Upper lobe of left lung (tissue), 6 donors: ENCODE measurements at regions not wholly inside any gene's neighbourhood (a gene's known extent, or its start where the extent isn't known, plus 50 kb on each side); places are given as distances from the start of the nearest gene placed in this dataset.

Experiments
- ATAC-seq, 2 donors: fragments of 200-7000 bp; cut with Tn5 transposase; one replicate each; pipeline ENCODE4 v1.9.1; 2022; ENCODE audit warnings: mild to moderate bottlenecking in 2 of 2, moderate library complexity in 2 of 2; ENCODE audit not compliant: low FRiP score in 2 of 2
- DNase-seq, 2 donors: peaks; one replicate each; pipeline ENCODE4 v3.0.0-alpha.2; 2019 to 2020
- H3K27ac ChIP-seq, 4 donors: fragments of 200-600 bp; sonication (generic); one replicate each; pipeline ENCODE4 v1.5.1; 2016 to 2019
- H3K27me3 ChIP-seq, 4 donors: fragments of 200-600 bp; sonication (generic); one replicate each; pipeline ENCODE4 v1.5.1; 2017 to 2019
- H3K36me3 ChIP-seq, 4 donors: fragments of 200-600 bp; sonication (generic); one replicate each; pipeline ENCODE4 v1.5.1; 2016 to 2019
- H3K4me1 ChIP-seq, 4 donors: fragments of 200-600 bp; sonication (generic); one replicate each; pipeline ENCODE4 v1.5.1; 2018 to 2019
- H3K4me3 ChIP-seq, 4 donors: fragments of 200-600 bp; sonication (generic); one replicate each; pipeline ENCODE4 v1.5.1; 2017 to 2019; ENCODE audit warnings: mild to moderate bottlenecking in 2 of 4, moderate library complexity in 1 of 4
- H3K9me3 ChIP-seq, 4 donors: fragments of 200-600 bp; sonication (generic); one replicate each; pipeline ENCODE4 v1.5.1; 2018 to 2019
- EP300 ChIP-seq, 4 donors: sonication (generic); formaldehyde crosslinking; IDR thresholded peaks; one replicate each; pipeline ENCODE4 v1.5.1; 2017; ENCODE audit warnings: antibody characterized with exemption in 4 of 4, control low read depth in 2 of 4
- POLR2A ChIP-seq, 4 donors: fragments of 450-650 bp; IDR thresholded peaks; one replicate each; pipeline ENCODE4 v1.5.1; 2016 to 2017; ENCODE audit warnings: antibody characterized with exemption in 4 of 4, mild to moderate bottlenecking in 2 of 4
- POLR2AphosphoS5 ChIP-seq, 2 donors: sonication (generic); formaldehyde crosslinking; IDR thresholded peaks; one replicate each; pipeline ENCODE4 v1.5.1; 2017; ENCODE audit warnings: antibody characterized with exemption in 2 of 2
- WGBS, 2 donors: methylation state at CpG; one replicate each; pipeline ENCODE4 v1.1.5; 2017 to 2018; 5-methylcytosine and 5-hydroxymethylcytosine counted together
- TF ChIP-seq, protein P1 (sequence below), 6 experiments: fragments of 450-650 bp in 4 of 6; fragments of 200-600 bp in 2 of 6; sonication (generic) in 2 of 6; IDR thresholded peaks; one replicate each; pipeline ENCODE4 v1.5.1; 2016 to 2019; ENCODE audit warnings: antibody characterized with exemption in 6 of 6
- donor health status: DM: no; HTN: no; CAD: no; lungs with moderate emphysema.
- donor health status: DM: no; HTN: yes; CAD: no; lungs with severe emphysema.

DNA sequence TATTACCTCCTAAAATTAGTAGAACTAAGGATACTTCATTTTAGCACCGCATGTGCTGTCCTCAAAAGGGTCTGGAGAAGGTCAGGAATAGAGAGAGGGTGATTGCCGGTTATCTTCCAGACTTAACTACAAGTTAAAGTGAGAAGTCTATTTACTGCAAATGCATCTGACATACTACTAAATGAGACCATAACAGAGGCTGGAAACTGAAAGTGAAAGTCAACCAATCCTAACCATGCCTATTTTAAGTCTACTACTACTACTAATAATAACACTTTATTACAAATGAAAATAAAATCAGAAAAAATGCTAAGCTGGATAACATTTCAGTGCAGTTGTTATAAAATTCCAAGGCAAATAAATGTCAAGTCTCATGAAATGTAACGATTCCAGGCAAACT is 244.7 kb downstream of the KIF20B start:
- Histone ChIP-seq H3K4me3 (no peak overlapping the region), H3K27ac (no peak overlapping the region), H3K4me1 (peaks cover 0 to 3% (median 0%) of the 10 kb centered on the region in 4 donors), H3K9me3 (no peaks in the 10 kb centered on the region), H3K36me3 (no peaks in the 10 kb centered on the region), H3K27me3 (no peaks in the 10 kb centered on the region)
- ATAC-seq = no peak
- TF ChIP-seq POLR2AphosphoS5 (IDR thresholded peaks at IDR 0.05) (no peak), POLR2A (IDR thresholded peaks at IDR 0.05) (no peak), EP300 (IDR thresholded peaks at IDR 0.05) (no peak)
- TF ChIP-seq, protein P1, sequence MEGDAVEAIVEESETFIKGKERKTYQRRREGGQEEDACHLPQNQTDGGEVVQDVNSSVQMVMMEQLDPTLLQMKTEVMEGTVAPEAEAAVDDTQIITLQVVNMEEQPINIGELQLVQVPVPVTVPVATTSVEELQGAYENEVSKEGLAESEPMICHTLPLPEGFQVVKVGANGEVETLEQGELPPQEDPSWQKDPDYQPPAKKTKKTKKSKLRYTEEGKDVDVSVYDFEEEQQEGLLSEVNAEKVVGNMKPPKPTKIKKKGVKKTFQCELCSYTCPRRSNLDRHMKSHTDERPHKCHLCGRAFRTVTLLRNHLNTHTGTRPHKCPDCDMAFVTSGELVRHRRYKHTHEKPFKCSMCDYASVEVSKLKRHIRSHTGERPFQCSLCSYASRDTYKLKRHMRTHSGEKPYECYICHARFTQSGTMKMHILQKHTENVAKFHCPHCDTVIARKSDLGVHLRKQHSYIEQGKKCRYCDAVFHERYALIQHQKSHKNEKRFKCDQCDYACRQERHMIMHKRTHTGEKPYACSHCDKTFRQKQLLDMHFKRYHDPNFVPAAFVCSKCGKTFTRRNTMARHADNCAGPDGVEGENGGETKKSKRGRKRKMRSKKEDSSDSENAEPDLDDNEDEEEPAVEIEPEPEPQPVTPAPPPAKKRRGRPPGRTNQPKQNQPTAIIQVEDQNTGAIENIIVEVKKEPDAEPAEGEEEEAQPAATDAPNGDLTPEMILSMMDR (IDR thresholded peaks at IDR 0.05) = no peak
- 75 to 78% methylated on average over 3 of the region's 3 CpGs for WGBS, 2 donors
- DNase-seq = no peak

DNA sequence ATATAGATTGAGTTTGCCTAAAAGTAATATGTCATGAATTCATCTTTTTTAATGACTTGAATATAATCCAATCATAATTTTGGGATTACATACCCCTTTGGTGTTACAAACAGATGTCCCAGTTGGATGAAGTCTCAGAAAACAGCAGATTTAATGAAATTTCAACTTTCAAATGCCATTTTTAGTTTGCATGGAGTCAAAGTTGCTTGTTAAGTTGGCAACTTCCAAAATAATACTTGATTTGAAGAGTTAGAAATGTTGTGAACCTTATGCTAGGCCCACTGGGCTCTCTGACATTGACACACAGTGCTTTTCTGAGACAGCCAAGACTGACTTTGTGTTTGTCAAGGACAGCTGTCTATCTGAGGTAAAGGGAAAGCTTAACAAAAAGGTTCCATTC is 248.1 kb downstream of the KIF20B start:
- Histone ChIP-seq H3K27me3 (no peaks in the 10 kb centered on the region), H3K27ac (no peak overlapping the region), H3K4me3 (no peak overlapping the region), H3K9me3 (no peaks in the 10 kb centered on the region), H3K36me3 (no peaks in the 10 kb centered on the region), H3K4me1 (peaks cover 0 to 3% (median 0%) of the 10 kb centered on the region in 4 donors)
- ATAC-seq (no peak), DNase-seq (no peak)
- TF ChIP-seq EP300 (IDR thresholded peaks at IDR 0.05) (no peak), POLR2A (IDR thresholded peaks at IDR 0.05) (no peak), POLR2AphosphoS5 (IDR thresholded peaks at IDR 0.05) (no peak)
- TF ChIP-seq, protein P1 (IDR thresholded peaks at IDR 0.05) = no peak

DNA sequence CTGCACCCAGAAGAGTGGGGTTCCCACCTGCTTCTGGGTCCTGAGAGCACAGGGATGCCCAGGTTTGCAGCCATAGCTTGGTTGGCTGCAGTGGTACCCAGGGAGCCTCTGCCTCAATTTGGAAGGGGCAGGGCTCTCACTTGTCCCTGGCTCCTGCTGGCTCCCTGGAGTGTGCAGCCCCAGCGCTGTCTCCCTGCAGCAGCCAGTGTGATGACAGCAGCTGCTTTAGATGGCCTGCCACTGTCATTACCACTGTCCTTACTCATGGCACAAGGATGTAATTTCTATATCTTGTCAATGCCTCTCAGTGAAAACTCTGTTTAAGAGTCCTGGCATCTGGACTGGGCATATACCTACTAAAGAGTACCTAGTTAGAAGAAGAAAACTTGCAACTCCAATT is 250.9 kb downstream of the KIF20B start:
- DNase-seq (peak in 1 of 2 donors; percentile 19), ATAC-seq (no peak)
- no peak overlapping the region for H3K4me3 ChIP-seq
- H3K36me3 ChIP-seq = no peaks in the 10 kb centered on the region
- no peak for TF ChIP-seq POLR2AphosphoS5 (IDR thresholded peaks at IDR 0.05)
- no peak for TF ChIP-seq POLR2A (IDR thresholded peaks at IDR 0.05)
- no peak for TF ChIP-seq EP300 (IDR thresholded peaks at IDR 0.05)
- TF ChIP-seq, protein P1 (IDR thresholded peaks at IDR 0.05) = no peak
- no peaks in the 10 kb centered on the region for H3K9me3 ChIP-seq
- H3K27me3 ChIP-seq = no peaks in the 10 kb centered on the region
- H3K4me1 ChIP-seq = no peaks in the 10 kb centered on the region
- no peak overlapping the region for H3K27ac ChIP-seq
- WGBS, 2 donors = 92 to 100% methylated on average over 1 of the region's 1 CpG

DNA sequence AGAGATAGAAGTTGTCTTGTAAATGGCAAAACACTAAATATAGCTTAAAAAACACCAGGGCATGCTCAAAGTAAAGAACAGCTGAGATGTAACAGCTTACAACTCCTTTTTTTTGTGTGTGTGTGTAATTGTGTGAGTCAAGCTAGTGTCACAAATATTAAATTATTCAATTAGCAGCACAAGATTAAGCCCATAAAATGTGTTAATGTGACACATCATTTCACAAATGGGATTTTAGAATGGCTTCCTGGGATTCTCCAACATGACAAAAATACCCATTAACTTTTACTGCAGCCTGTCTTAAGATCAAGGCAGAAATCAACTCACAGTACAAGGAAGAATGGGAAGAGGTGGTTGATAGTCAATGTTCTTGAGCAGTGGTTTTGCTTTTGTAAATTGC is 251.4 kb downstream of the KIF20B start:
- TF ChIP-seq POLR2A (IDR thresholded peaks at IDR 0.05) = no peak
- no peak for TF ChIP-seq EP300 (IDR thresholded peaks at IDR 0.05)
- TF ChIP-seq, protein P1 (IDR thresholded peaks at IDR 0.05) = no peak
- TF ChIP-seq POLR2AphosphoS5 (IDR thresholded peaks at IDR 0.05) = no peak
- no peak for DNase-seq
- no peaks in the 10 kb centered on the region for H3K27me3 ChIP-seq
- ATAC-seq = no peak
- no peak overlapping the region for H3K27ac ChIP-seq
- no peaks in the 10 kb centered on the region for H3K36me3 ChIP-seq
- H3K4me3 ChIP-seq = no peak overlapping the region
- H3K9me3 ChIP-seq = no peaks in the 10 kb centered on the region
- H3K4me1 ChIP-seq = no peaks in the 10 kb centered on the region

DNA sequence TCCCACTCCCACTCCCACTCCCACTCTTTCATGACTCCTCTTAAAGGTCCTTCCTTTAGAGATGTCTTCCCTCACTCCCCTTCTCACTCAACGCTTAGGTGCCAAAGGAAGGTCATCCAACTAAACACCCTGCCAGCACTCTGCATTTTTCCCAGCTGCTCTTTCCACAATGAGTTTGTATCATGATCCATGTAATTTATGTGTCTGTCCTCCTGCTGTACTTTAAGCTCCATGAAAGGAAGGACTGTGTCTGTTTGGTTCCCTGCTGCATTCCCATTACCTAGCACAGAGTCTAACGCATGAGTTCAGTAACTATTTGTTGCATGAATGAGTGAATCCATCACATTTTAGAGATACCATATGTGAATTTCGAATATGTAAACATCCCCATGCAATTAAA is 252.7 kb downstream of the KIF20B start:
- DNase-seq = no peak
- no peaks in the 10 kb centered on the region for H3K27me3 ChIP-seq

More for the DNA sequence above, 252.7 kb downstream of the KIF20B start:
- TF ChIP-seq, protein P1 (IDR thresholded peaks at IDR 0.05) = no peak
- no peak for TF ChIP-seq POLR2A (IDR thresholded peaks at IDR 0.05)
- no peak for TF ChIP-seq EP300 (IDR thresholded peaks at IDR 0.05)
- TF ChIP-seq POLR2AphosphoS5 (IDR thresholded peaks at IDR 0.05) = no peak
- WGBS, 2 donors = 67 to 85% methylated on average over 3 of the region's 3 CpGs
- H3K4me3 ChIP-seq = no peak overlapping the region
- no peaks in the 10 kb centered on the region for H3K4me1 ChIP-seq
- ATAC-seq = no peak
- H3K9me3 ChIP-seq = no peaks in the 10 kb centered on the region
- no peaks in the 10 kb centered on the region for H3K36me3 ChIP-seq
- no peak overlapping the region for H3K27ac ChIP-seq
